Heart right ventricle (tissue), 16 donors: ENCODE measurements at regions not wholly inside any gene's neighbourhood (a gene's known extent, or its start where the extent isn't known, plus 50 kb on each side); places are given as distances from the start of the nearest gene placed in this dataset.

Experiments
- ATAC-seq, 8 donors: fragments of 200-7000 bp; cut with Tn5 transposase; one replicate each; pipeline ENCODE4 v1.9.1; 2020; ENCODE audit warnings: mild to moderate bottlenecking in 8 of 8, moderate library complexity in 8 of 8, moderate number of reproducible peaks in 1 of 8
- DNase-seq, 2 donors: peaks; one replicate each; pipeline ENCODE4 v3.0.0-alpha.2; 2020
- H3K27ac ChIP-seq, 10 donors: fragments of 200-600 bp; sonication (generic) in 2 of 10; one replicate each; pipeline versions ENCODE4 v1.5.0 to v1.8.0; 2020 to 2022; ENCODE audit warnings: mild to moderate bottlenecking in 3 of 10
- H3K27me3 ChIP-seq, 7 donors: fragments of 200-600 bp; one replicate each; pipeline ENCODE4 v1.8.0; 2021 to 2022; ENCODE audit warnings: mild to moderate bottlenecking in 2 of 7
- H3K36me3 ChIP-seq, 9 donors: fragments of 200-600 bp; sonication (generic) in 1 of 9; one replicate each; pipeline versions ENCODE4 v1.5.0 to v1.8.0; 2020 to 2022; ENCODE audit warnings: mild to moderate bottlenecking in 2 of 9
- H3K4me1 ChIP-seq, 9 donors: fragments of 200-600 bp; sonication (generic) in 1 of 9; one replicate each; pipeline versions ENCODE4 v1.5.0 to v1.8.0; 2020 to 2022; ENCODE audit warnings: mild to moderate bottlenecking in 4 of 9
- H3K4me3 ChIP-seq, 10 donors: fragments of 200-600 bp; sonication (generic) in 2 of 10; one replicate each; pipeline versions ENCODE4 v1.5.0 to v1.8.0; 2020 to 2022; ENCODE audit warnings: mild to moderate bottlenecking in 7 of 10, moderate library complexity in 2 of 10
- H3K9me3 ChIP-seq, 11 donors: fragments of 200-600 bp in 10 of 11; sonication (generic) in 2 of 11; one replicate each; pipeline versions ENCODE4 v1.5.0 to v1.8.0; 2013 to 2022; ENCODE audit warnings: mild to moderate bottlenecking in 2 of 11, control low read depth in 1 of 11, moderate library complexity in 1 of 11
- whole genome bisulfite sequencing, 2 donors: extraction: QIAGEN DNeasy Blood & Tissue Kit; methylation state at CpG; one replicate each; pipeline ENCODE4 v1.1.7; 2013; ENCODE audit warnings: inconsistent platforms in 1 of 2; 5-methylcytosine and 5-hydroxymethylcytosine counted together
- intact Hi-C, 10 donors: fragments of 100-400 bp; cut with DNase I; formaldehyde crosslinking; loops; one replicate each; pipeline versions ENCODE4 v1.11.1 to v1.14.2; 2022
- TF ChIP-seq, protein P1 (sequence below), 9 donors: fragments of 200-600 bp; sonication (generic) in 2 of 9; IDR thresholded peaks; one replicate each; pipeline versions ENCODE4 v1.5.0 to v1.8.0; 2021 to 2022; ENCODE audit warnings: antibody characterized with exemption in 9 of 9, mild to moderate bottlenecking in 5 of 9, moderate library complexity in 1 of 9
- donor health status: Arrhythmogenic right ventricular cardiomyopathy.
- donor health status: ischemic (EF 13 %, LVEDD 7.1; RV severe dilation, severe dysfunction).
- donor health status: healthy with polysubstance abuse.
- donor health status: DM: no; HTN: yes; CAD: no.
- donor health status: DM: no; HTN: no; CAD: no.
- donor health status: ischemic (EF 25% LVEDD 6.9; RV normal size, moderate dysfunction).
- donor health status: ischemic (EF 25% LVEDD 5.7; RV mildly dilated, moderate dysfunction).
- donor health status: healthy.
- donor health status: DM: yes; HTN: yes; CAD: no.
- donor health status: Ischemic cardiomyopathy.
- donor health status: ischemic (EF 35%, LVEDD 5.7; RV mildly dilated, moderate dysfunction).
- donor health status: nonischemic (EF 11% LVEDD 7.7; RV severe dilation, severe dysfunction).
- donor health status: DM: yes; HTN: yes; CAD: no.
- donor health status: PGD.
- donor health status: ischemic (EF 29% LVEDD 5.4; RV normal size, mild dysfunction).
- donor health status: nonischemic (EF 23%, LVEDD 6.1; RV moderate dilation, normal function).

DNA sequence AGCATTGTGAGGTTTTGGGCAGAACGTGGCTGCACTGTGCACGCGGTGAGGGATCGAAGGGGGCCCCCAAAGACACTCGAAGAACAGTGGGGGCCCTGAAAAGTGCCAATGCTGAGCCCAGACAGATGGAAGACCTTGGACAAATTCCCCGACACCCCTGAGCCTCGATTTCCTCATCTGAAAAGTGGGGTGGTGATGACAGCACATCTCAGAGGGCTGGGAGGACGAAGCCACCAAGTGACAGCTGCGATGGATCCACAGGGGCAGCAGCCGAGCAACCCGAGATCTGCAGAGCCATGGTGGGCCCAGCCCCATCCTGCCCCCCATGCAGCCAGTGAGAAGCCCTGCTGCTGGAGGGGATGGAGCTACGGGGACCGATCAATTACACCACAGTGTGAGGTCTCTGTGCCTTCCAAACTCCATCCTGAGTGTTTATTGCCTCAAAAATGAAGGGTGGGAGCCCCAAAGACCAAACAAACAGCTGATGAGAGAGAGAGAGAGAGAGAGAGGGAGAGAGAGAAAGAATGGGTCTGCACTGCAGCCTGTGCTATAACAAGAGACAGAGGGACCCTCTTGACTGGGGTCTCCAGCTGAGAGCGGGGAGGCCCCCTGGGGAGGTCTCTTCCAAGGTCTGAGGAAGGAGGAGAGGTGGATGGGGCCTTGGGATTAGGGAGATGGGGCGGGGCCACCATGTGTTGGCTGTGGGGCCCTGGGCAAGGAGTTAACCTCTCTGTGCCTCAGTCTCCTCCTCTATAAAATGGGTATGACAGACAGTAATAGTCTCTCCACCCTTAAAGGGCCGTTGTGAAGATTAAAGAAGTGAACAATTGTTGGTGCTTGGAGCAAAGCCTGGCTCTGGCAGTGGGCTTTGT is 134.4 kb upstream of the IER5L start:
- Histone ChIP-seq H3K9me3 (peaks cover 0 to 6% (median 0%) of the 10 kb centered on the region in 11 donors), H3K4me3 (no peak overlapping the region), H3K27ac (no peak overlapping the region), H3K36me3 (no peaks in the 10 kb centered on the region), H3K4me1 (peaks cover 0 to 28% (median 11%) of the 10 kb centered on the region in 9 donors), H3K27me3 (no peaks in the 10 kb centered on the region)
- intact Hi-C loops: loop anchor here in 2 of 10 donors (5.0 to 10.0 kb wide), 2 partner anchors 40 to 128 kb away; no protein-coding TSS in a partner anchor
- TF ChIP-seq, protein P1, sequence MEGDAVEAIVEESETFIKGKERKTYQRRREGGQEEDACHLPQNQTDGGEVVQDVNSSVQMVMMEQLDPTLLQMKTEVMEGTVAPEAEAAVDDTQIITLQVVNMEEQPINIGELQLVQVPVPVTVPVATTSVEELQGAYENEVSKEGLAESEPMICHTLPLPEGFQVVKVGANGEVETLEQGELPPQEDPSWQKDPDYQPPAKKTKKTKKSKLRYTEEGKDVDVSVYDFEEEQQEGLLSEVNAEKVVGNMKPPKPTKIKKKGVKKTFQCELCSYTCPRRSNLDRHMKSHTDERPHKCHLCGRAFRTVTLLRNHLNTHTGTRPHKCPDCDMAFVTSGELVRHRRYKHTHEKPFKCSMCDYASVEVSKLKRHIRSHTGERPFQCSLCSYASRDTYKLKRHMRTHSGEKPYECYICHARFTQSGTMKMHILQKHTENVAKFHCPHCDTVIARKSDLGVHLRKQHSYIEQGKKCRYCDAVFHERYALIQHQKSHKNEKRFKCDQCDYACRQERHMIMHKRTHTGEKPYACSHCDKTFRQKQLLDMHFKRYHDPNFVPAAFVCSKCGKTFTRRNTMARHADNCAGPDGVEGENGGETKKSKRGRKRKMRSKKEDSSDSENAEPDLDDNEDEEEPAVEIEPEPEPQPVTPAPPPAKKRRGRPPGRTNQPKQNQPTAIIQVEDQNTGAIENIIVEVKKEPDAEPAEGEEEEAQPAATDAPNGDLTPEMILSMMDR (IDR thresholded peaks at IDR 0.05): no peak
- WGBS, 2 donors: 77 to 87% methylated on average over 16 of the region's 16 CpGs
- DNase-seq: no peak
- ATAC-seq: no peak

DNA sequence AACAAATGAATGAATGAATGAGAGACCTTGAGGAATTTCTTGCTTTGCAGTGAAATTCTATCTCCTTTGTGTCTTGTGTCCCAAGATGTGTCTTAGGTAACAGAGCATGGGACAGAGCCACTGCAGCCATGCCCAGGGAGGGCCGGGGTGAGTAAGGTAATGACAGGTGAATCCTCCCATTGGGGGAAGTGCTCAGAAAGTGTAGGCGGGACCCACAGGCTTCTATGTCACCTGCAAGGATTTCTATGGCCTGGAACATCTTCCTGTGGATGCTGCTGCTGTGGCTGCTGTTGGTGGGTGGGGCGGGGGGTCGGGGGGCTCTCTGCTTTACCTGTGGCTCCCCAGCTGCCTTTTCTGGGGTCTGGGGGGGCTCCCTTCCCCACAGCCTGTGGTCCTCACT is 133.6 kb upstream of the IER5L start:
- no peak overlapping the region for H3K4me3 ChIP-seq
- DNase-seq: no peak

DNA sequence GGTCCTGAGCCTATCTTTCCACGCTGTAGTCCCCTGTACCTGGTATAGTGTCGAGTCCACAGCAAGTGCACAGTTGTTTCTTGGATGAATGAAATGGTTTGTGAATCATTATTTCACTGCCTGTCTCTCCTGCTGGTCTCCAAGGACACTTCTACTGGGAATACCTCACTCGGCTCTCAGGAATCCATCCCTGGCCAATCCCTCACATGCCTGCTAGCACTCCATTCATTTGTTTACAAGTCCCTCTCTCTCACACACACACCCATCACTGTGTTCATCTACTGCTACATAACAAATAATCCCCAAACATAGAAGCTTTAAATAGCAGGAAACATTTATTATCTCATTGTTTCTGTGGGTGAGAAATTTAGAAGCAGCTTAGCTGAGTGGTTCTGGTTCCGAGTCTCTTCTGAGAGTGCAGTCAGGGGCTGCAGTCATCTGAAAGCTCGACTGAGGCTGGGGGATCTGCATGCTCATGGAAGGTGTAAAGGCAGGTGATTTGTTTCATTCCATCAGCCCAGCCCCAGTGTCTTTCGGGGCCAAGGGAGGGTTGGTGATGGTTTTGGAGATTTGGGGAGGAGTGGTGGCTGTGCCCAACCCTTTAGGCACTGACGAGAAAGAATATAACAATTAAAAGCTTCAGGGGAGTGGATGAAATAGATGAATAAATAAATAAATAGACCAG is 132.7 kb upstream of the IER5L start:
- no peak for DNase-seq
- peaks cover 0 to 6% (median 0%) of the 10 kb centered on the region in 11 donors for H3K9me3 ChIP-seq
- intact Hi-C loops: loop anchor here in 2 of 10 donors (5.0 to 10.0 kb wide), 2 partner anchors 39 to 126 kb away; no protein-coding TSS in a partner anchor
- H3K27ac ChIP-seq: no peak overlapping the region
- H3K4me3 ChIP-seq: no peak overlapping the region
- H3K4me1 ChIP-seq: peaks cover 0 to 12% (median 7%) of the 10 kb centered on the region in 9 donors
- no peaks in the 10 kb centered on the region for H3K27me3 ChIP-seq
- ATAC-seq: no peak
- H3K36me3 ChIP-seq: no peaks in the 10 kb centered on the region
- WGBS, 2 donors: 78 to 90% methylated on average over 7 of the region's 7 CpGs
- TF ChIP-seq, protein P1 (IDR thresholded peaks at IDR 0.05): no peak

More for the DNA sequence above, 133.6 kb upstream of the IER5L start:
- 90 to 92% methylated on average over 4 of the region's 4 CpGs for WGBS, 2 donors
- no peak for ATAC-seq
- Histone ChIP-seq H3K9me3 (peaks cover 0 to 6% (median 0%) of the 10 kb centered on the region in 11 donors), H3K27me3 (no peaks in the 10 kb centered on the region), H3K36me3 (no peaks in the 10 kb centered on the region), H3K4me1 (peaks cover 0 to 20% (median 7%) of the 10 kb centered on the region in 9 donors), H3K27ac (no peak overlapping the region)
- intact Hi-C loops: loop anchor here in 2 of 10 donors (5.0 to 10.0 kb wide), 2 partner anchors 39 to 127 kb away; no protein-coding TSS in a partner anchor
- TF ChIP-seq, protein P1 (IDR thresholded peaks at IDR 0.05): no peak

DNA sequence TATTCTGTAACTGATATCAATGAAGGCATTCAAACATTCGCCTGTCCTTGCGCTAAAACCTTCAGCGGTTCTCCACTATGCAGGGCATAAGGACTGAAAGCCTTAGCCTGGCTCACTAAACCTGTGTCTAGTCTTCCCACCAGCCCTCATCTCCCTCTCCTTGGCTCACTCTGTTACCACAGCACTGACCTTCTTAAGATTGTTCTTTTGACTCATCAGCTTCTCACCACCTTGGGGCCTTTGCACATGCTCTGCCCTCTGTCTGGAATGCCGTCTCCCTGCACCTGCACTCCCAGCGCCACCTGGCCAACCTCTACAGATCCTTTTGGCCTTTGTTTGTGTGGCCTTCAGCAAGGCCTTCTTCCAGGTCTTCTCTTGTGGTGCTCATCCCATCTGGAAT is 131.8 kb upstream of the IER5L start:
- no peak overlapping the region for H3K27ac ChIP-seq

More for the DNA sequence above, 131.8 kb upstream of the IER5L start:
- WGBS, 2 donors: 92 to 96% methylated on average over 5 of the region's 5 CpGs
- Histone ChIP-seq H3K4me3 (no peak overlapping the region), H3K36me3 (no peaks in the 10 kb centered on the region), H3K27me3 (no peaks in the 10 kb centered on the region), H3K4me1 (peaks cover 0 to 3% (median 0%) of the 10 kb centered on the region in 9 donors), H3K9me3 (peaks cover 0 to 6% (median 0%) of the 10 kb centered on the region in 11 donors)
- no peak for DNase-seq
- intact Hi-C loops: loop anchor here in 2 of 10 donors (5.0 to 10.0 kb wide), 2 partner anchors 38 to 125 kb away; no protein-coding TSS in a partner anchor
- no peak for ATAC-seq
- TF ChIP-seq, protein P1 (IDR thresholded peaks at IDR 0.05): no peak
